DOHH2 (cell line): ENCODE measurements at regions not wholly inside any gene's neighbourhood (a gene's known extent, or its start where the extent isn't known, plus 50 kb on each side); places are given as distances from the start of the nearest gene placed in this dataset.

Experiments used
- EZH2phosphoT487 ChIP-seq: fragments of 200-600 bp; sonication (generic); IDR thresholded peaks from 2 replicates; pipeline ENCODE4 v1.6.1; 2017; ENCODE audit warnings: borderline replicate concordance, mild to moderate bottlenecking, antibody characterized with exemption, low read length, moderate library complexity, mixed read lengths
- TF ChIP-seq, protein P1 (sequence below): fragments of 200-600 bp; sonication (generic); IDR thresholded peaks from one replicate; pipeline ENCODE4 v1.5.1; 2014; ENCODE audit warnings: antibody characterized with exemption, mild to moderate bottlenecking, low read depth, low read length; ENCODE audit not compliant: poor library complexity, severe bottlenecking

- TF ChIP-seq, protein P1, sequence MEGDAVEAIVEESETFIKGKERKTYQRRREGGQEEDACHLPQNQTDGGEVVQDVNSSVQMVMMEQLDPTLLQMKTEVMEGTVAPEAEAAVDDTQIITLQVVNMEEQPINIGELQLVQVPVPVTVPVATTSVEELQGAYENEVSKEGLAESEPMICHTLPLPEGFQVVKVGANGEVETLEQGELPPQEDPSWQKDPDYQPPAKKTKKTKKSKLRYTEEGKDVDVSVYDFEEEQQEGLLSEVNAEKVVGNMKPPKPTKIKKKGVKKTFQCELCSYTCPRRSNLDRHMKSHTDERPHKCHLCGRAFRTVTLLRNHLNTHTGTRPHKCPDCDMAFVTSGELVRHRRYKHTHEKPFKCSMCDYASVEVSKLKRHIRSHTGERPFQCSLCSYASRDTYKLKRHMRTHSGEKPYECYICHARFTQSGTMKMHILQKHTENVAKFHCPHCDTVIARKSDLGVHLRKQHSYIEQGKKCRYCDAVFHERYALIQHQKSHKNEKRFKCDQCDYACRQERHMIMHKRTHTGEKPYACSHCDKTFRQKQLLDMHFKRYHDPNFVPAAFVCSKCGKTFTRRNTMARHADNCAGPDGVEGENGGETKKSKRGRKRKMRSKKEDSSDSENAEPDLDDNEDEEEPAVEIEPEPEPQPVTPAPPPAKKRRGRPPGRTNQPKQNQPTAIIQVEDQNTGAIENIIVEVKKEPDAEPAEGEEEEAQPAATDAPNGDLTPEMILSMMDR, result no peak
- no peak for TF ChIP-seq EZH2phosphoT487
Observed at GRCh38 chr16:51710186-51710585, 559.1 kb upstream of the SALL1 start.
